PC-3 (cell line): ENCODE measurements at regions not wholly inside any gene's neighbourhood (a gene's known extent, or its start where the extent isn't known, plus 50 kb on each side); places are given as distances from the start of the nearest gene placed in this dataset.

Experiments
- ATAC-seq: fragments of 200-7000 bp; cut with Tn5 transposase; 2 replicates; pipeline ENCODE4 v1.9.1; 2020; ENCODE audit warnings: mild to moderate bottlenecking, moderate library complexity
- BruUV-seq: library from RNA; stranded (reverse); fragments of 400-500 nt; replicated peaks from 2 replicates; lab custom pipeline; 2021; lab: Mats Ljungman, UMichigan
- CTCF ChIA-PET: fragments of 300-600 bp; sonication (Branson Sonifier 250); formaldehyde crosslinking; loops from one replicate; lab custom pipeline; 2022; ENCODE audit warnings: antibody characterized with exemption; lab: Charles Lee
- POLR2A ChIA-PET: fragments of 300-600 bp; sonication (Branson Sonifier 250); formaldehyde crosslinking; loops from one replicate; lab custom pipeline; 2022; ENCODE audit warnings: antibody characterized with exemption; ENCODE audit not compliant: unreplicated experiment; lab: Charles Lee
- DNase-seq: peaks from one replicate; pipeline ENCODE4 v3.0.0-alpha.2; 2015
- H2AFZ ChIP-seq: fragments of 300-600 bp; sonication (generic); 2 replicates; pipeline ENCODE4 v1.6.0; 2016; ENCODE audit warnings: antibody characterized with exemption, low read length
- H3F3A ChIP-seq: fragments of 300-600 bp; sonication (generic); one replicate; pipeline ENCODE4 v1.6.0; 2017; ENCODE audit warnings: antibody characterized with exemption, low read length, control low read depth, mild to moderate bottlenecking; ENCODE audit not compliant: unreplicated experiment
- H3K27ac ChIP-seq: fragments of 300-600 bp; sonication (generic); 2 replicates; pipeline ENCODE4 v1.5.1; 2016; ENCODE audit warnings: mild to moderate bottlenecking, low read length
- H3K27me3 ChIP-seq: fragments of 300-600 bp; sonication (generic); 2 replicates; pipeline ENCODE4 v1.6.1; 2016; ENCODE audit warnings: low read length, mixed read lengths
- H3K36me3 ChIP-seq: fragments of 300-600 bp; sonication (generic); 2 replicates; pipeline ENCODE4 v1.6.1; 2016; ENCODE audit warnings: low read depth, mixed run types, low read length, mixed read lengths
- H3K4me1 ChIP-seq: fragments of 300-600 bp; sonication (generic); 2 replicates; pipeline ENCODE4 v1.5.1; 2016; ENCODE audit warnings: low read length; ENCODE audit not compliant: insufficient read depth
- H3K4me2 ChIP-seq: fragments of 300-600 bp; sonication (generic); 2 replicates; pipeline ENCODE4 v1.6.0; 2016; ENCODE audit warnings: low read length
- H3K4me3 ChIP-seq: fragments of 300-600 bp; sonication (generic); 2 replicates; pipeline ENCODE4 v1.5.1; 2016; ENCODE audit warnings: mild to moderate bottlenecking, low read length, mixed read lengths
- H3K79me2 ChIP-seq: fragments of 300-600 bp; sonication (generic); 2 replicates; pipeline ENCODE4 v1.6.1; 2017; ENCODE audit warnings: low read length, mixed read lengths
- H3K9ac ChIP-seq: fragments of 300-600 bp; sonication (generic); 2 replicates; pipeline ENCODE4 v1.6.0; 2016; ENCODE audit warnings: mild to moderate bottlenecking, low read length
- H3K9me2 ChIP-seq: fragments of 300-600 bp; sonication (generic); replicated peaks from 2 replicates; pipeline ENCODE4 v1.6.1; 2016; ENCODE audit warnings: mixed run types, low read length, mixed read lengths
- H3K9me3 ChIP-seq: fragments of 300-600 bp; sonication (generic); 2 replicates; pipeline ENCODE4 v1.6.1; 2016; ENCODE audit warnings: low read length, mixed read lengths
- H4K20me1 ChIP-seq: fragments of 300-600 bp; sonication (generic); 2 replicates; pipeline ENCODE4 v1.6.1; 2016; ENCODE audit warnings: low read length, mixed read lengths
- CTCF ChIP-seq: fragments of 300-600 bp; sonication (generic); conservative IDR thresholded peaks from 2 replicates; pipeline ENCODE4 v1.5.1; 2017; ENCODE audit warnings: antibody characterized with exemption, low read depth, mild to moderate bottlenecking, low read length
- EZH2 ChIP-seq: fragments of 300-600 bp; sonication (generic); IDR thresholded peaks from one replicate; pipeline ENCODE4 v1.6.1; 2017; ENCODE audit warnings: antibody characterized with exemption, mild to moderate bottlenecking, low read length; ENCODE audit not compliant: unreplicated experiment
- EZH2phosphoT487 ChIP-seq: fragments of 300-600 bp; sonication (generic); IDR thresholded peaks from 2 replicates; pipeline ENCODE4 v1.6.1; 2018; ENCODE audit warnings: mild to moderate bottlenecking, antibody characterized with exemption, low read length, borderline replicate concordance
- intact Hi-C: fragments of 100-400 bp; cut with micrococcal nuclease; formaldehyde crosslinking; loops from 2 replicates; pipeline ENCODE4 v1.9.0; 2023

- Histone ChIP-seq H3K4me2 (no peak overlapping the region), H3K27me3 (no peaks in the 10 kb centered on the region), H3K9me2 (no peaks in the 10 kb centered on the region), H3K9me3 (no peaks in the 10 kb centered on the region), H2AFZ (no peak overlapping the region), H3K27ac (no peak overlapping the region), H4K20me1 (no peaks in the 10 kb centered on the region), H3K9ac (no peak overlapping the region), H3K79me2 (no peaks in the 10 kb centered on the region), H3K36me3 (no peaks in the 10 kb centered on the region), H3K4me1 (no peaks in the 10 kb centered on the region), H3K4me3 (no peak overlapping the region), H3F3A (no peaks in the 10 kb centered on the region)
- ChIA-PET CTCF (interaction anchor here (0.6 kb wide), 1 partner anchor 106 kb away, joined by 3 read pairs; no protein-coding TSS in a partner anchor), POLR2A (no interaction called here)
- intact Hi-C loops: no loop called here
- ATAC-seq (no peak), DNase-seq (no peak)
- BruUV-seq: no TSS peak
- no peak for TF ChIP-seq EZH2phosphoT487
- TF ChIP-seq EZH2: no peak
- no peak for TF ChIP-seq CTCF
Observed at GRCh38 chr18:22734105-22734661, 198.9 kb upstream of the RBBP8 start.

GRCh38 chr18:22734791-22735627, 198.1 kb upstream of the RBBP8 start:
- TF ChIP-seq CTCF (no peak), EZH2phosphoT487 (no peak), EZH2 (no peak)
- CTCF ChIA-PET: interaction anchor here (0.6 kb wide), 1 partner anchor 107 kb away, joined by 3 read pairs; no protein-coding TSS in a partner anchor
- BruUV-seq: no TSS peak
- no peak for ATAC-seq
- H3F3A ChIP-seq: no peaks in the 10 kb centered on the region
- no peaks in the 10 kb centered on the region for H3K9me2 ChIP-seq
- no peaks in the 10 kb centered on the region for H3K36me3 ChIP-seq
- H3K9me3 ChIP-seq: no peaks in the 10 kb centered on the region
- no peak overlapping the region for H3K4me2 ChIP-seq
- H3K4me1 ChIP-seq: no peaks in the 10 kb centered on the region
- intact Hi-C loops: no loop called here
- no peaks in the 10 kb centered on the region for H4K20me1 ChIP-seq
- no peaks in the 10 kb centered on the region for H3K79me2 ChIP-seq
- no peak overlapping the region for H3K9ac ChIP-seq
- no peaks in the 10 kb centered on the region for H3K27me3 ChIP-seq
- H2AFZ ChIP-seq: no peak overlapping the region
- POLR2A ChIA-PET: no interaction called here
- H3K4me3 ChIP-seq: no peak overlapping the region
- no peak overlapping the region for H3K27ac ChIP-seq
- DNase-seq: no peak

- Histone ChIP-seq H2AFZ (no peak overlapping the region), H3K4me3 (no peak overlapping the region), H3K4me1 (no peaks in the 10 kb centered on the region), H3K9me2 (no peaks in the 10 kb centered on the region), H3F3A (no peaks in the 10 kb centered on the region), H3K27ac (no peak overlapping the region), H3K9me3 (no peaks in the 10 kb centered on the region), H3K36me3 (no peaks in the 10 kb centered on the region), H3K4me2 (no peak overlapping the region), H3K79me2 (no peaks in the 10 kb centered on the region), H4K20me1 (no peaks in the 10 kb centered on the region), H3K27me3 (no peaks in the 10 kb centered on the region), H3K9ac (no peak overlapping the region)
- ChIA-PET POLR2A (no interaction called here), CTCF (no interaction called here)
- TF ChIP-seq CTCF (no peak), EZH2phosphoT487 (no peak), EZH2 (no peak)
- intact Hi-C loops: no loop called here
- BruUV-seq: no TSS peak
- ATAC-seq (no peak), DNase-seq (no peak)
Observed at GRCh38 chr18:22737054-22737453, 196.1 kb upstream of the RBBP8 start.
